Pancreas (tissue), 10 donors: ENCODE measurements at regions not wholly inside any gene's neighbourhood (a gene's known extent, or its start where the extent isn't known, plus 50 kb on each side); places are given as distances from the start of the nearest gene placed in this dataset.

Experiments used
- ATAC-seq, 4 donors: fragments of 200-7000 bp; cut with Tn5 transposase; one replicate each; pipeline versions ENCODE4 v1.8.0 to v1.9.1; 2020; ENCODE audit warnings: mild to moderate bottlenecking in 4 of 4, moderate library complexity in 4 of 4
- DNase-seq, 6 donors: peaks; one replicate each; pipeline ENCODE4 v3.0.0-alpha.2; 2020
- FAIRE-seq: peaks from 2 replicates; lab custom pipeline; 2012; peaks lifted over from hg19 to GRCh38; lab: Jason Lieb, UNC
- H3K27ac ChIP-seq, 4 donors: fragments of 200-600 bp; sonication (generic); 1 replicate in 3 of 4; 2 replicates in 1 of 4; pipeline versions ENCODE4 v1.5.0 to v1.8.0; 2020
- H3K27me3 ChIP-seq, 4 donors: fragments of 200-600 bp; one replicate each; pipeline ENCODE4 v1.8.0; 2021
- H3K36me3 ChIP-seq, 3 donors: fragments of 200-600 bp; sonication (generic) in 1 of 3; one replicate each; pipeline versions ENCODE4 v1.5.0 to v1.8.0; 2020 to 2021
- H3K4me1 ChIP-seq, 3 donors: fragments of 200-600 bp; one replicate each; pipeline ENCODE4 v1.8.0; 2021
- H3K4me3 ChIP-seq, 4 donors: fragments of 200-600 bp; sonication (generic) in 2 of 4; one replicate each; pipeline versions ENCODE4 v1.5.0 to v1.8.0; 2020 to 2021
- H3K9me3 ChIP-seq, 4 donors: fragments of 200-600 bp; one replicate each; pipeline ENCODE4 v1.8.0; 2021
- WGBS, 2 donors: extraction: QIAGEN DNeasy Blood & Tissue Kit; methylation state at CpG; one replicate each; pipeline ENCODE4 v1.1.7; 2013; 5-methylcytosine and 5-hydroxymethylcytosine counted together
- intact Hi-C, 3 donors: fragments of 100-400 bp; cut with DNase I; formaldehyde crosslinking; loops; one replicate each; pipeline versions ENCODE4 v1.11.1 to v1.14.2; 2022
- TF ChIP-seq, protein P1 (sequence below), 4 donors: fragments of 200-600 bp; sonication (generic) in 3 of 4; IDR thresholded peaks; one replicate each; pipeline versions ENCODE4 v1.5.0 to v1.8.0; 2021; ENCODE audit warnings: antibody characterized with exemption in 4 of 4
- donor health status: healthy with polysubstance abuse.
- donor health status: DM: no; HTN: no; CAD: no; lungs with moderate emphysema.
- donor health status: DM: no; HTN: no; CAD: no.
- donor health status: control.
- donor health status: control.
- donor health status: Bipolar disorder and iron deficiency.
- donor health status: DM: yes; HTN: yes; CAD: no.
- donor health status: DM: no; HTN: no; CAD: no.
- donor health status: DM: no; HTN: no; CAD: no.
- donor health status: DM: yes; HTN: yes; CAD: no.

GRCh38 chr1:38246955-38247952 lies 200.7 kb upstream of the POU3F1 start:
- no peaks in the 10 kb centered on the region for H3K27me3 ChIP-seq
- FAIRE-seq (no peak), DNase-seq (no peak), ATAC-seq (no peak)
- H3K36me3 ChIP-seq, result no peaks in the 10 kb centered on the region
- no peak overlapping the region for H3K27ac ChIP-seq
- H3K4me1 ChIP-seq, result no peaks in the 10 kb centered on the region
- TF ChIP-seq, protein P1, sequence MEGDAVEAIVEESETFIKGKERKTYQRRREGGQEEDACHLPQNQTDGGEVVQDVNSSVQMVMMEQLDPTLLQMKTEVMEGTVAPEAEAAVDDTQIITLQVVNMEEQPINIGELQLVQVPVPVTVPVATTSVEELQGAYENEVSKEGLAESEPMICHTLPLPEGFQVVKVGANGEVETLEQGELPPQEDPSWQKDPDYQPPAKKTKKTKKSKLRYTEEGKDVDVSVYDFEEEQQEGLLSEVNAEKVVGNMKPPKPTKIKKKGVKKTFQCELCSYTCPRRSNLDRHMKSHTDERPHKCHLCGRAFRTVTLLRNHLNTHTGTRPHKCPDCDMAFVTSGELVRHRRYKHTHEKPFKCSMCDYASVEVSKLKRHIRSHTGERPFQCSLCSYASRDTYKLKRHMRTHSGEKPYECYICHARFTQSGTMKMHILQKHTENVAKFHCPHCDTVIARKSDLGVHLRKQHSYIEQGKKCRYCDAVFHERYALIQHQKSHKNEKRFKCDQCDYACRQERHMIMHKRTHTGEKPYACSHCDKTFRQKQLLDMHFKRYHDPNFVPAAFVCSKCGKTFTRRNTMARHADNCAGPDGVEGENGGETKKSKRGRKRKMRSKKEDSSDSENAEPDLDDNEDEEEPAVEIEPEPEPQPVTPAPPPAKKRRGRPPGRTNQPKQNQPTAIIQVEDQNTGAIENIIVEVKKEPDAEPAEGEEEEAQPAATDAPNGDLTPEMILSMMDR (IDR thresholded peaks at IDR 0.05), result no peak
- no peak overlapping the region for H3K4me3 ChIP-seq
- intact Hi-C loops, result no loop called here
- no peaks in the 10 kb centered on the region for H3K9me3 ChIP-seq
- WGBS, 2 donors, result 56% methylated on average over 24 of the region's 24 CpGs

GRCh38 chr1:38244218-38244845 lies 197.7 kb upstream of the POU3F1 start:
- WGBS, 2 donors, result 59 to 63% methylated on average over 14 of the region's 14 CpGs
- H3K27me3 ChIP-seq, result no peaks in the 10 kb centered on the region
- no peaks in the 10 kb centered on the region for H3K36me3 ChIP-seq
- H3K9me3 ChIP-seq, result no peaks in the 10 kb centered on the region
- no peak overlapping the region for H3K4me3 ChIP-seq
- FAIRE-seq (no peak), DNase-seq (no peak), ATAC-seq (no peak)
- H3K27ac ChIP-seq, result no peak overlapping the region
- TF ChIP-seq, protein P1 (IDR thresholded peaks at IDR 0.05), result no peak
- no peaks in the 10 kb centered on the region for H3K4me1 ChIP-seq
- intact Hi-C loops, result no loop called here

- Histone ChIP-seq H3K4me1 (no peaks in the 10 kb centered on the region), H3K9me3 (no peaks in the 10 kb centered on the region), H3K27me3 (no peaks in the 10 kb centered on the region), H3K27ac (no peak overlapping the region), H3K36me3 (no peaks in the 10 kb centered on the region), H3K4me3 (no peak overlapping the region)
- TF ChIP-seq, protein P1 (IDR thresholded peaks at IDR 0.05), result no peak
- no peak for ATAC-seq
- 65 to 69% methylated on average over 6 of the region's 6 CpGs for WGBS, 2 donors
- intact Hi-C loops, result no loop called here
- no peak for DNase-seq
- FAIRE-seq, result no peak
Measured at GRCh38 chr1:38243106-38243505, 196.5 kb upstream of the POU3F1 start.

DNA sequence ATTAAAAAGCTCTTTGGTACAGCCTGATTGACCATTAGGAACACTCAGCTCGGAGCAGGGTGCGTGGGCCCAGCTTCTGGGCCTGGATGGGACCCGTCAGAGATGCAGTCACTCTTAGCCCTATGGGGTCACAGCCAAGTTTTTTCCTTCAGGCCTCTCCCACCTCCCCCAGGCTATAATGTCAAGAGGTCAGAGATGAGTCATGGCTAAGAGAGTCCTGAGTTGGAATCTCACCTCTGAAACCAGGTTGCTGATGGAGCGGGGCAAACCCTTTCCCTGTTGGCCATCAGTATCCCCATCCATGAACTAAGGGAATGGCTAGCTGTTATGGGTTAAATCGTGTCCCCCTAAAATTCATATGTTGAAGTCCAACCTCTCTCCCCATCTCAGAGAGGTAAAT lies 195.9 kb upstream of the POU3F1 start:
- Histone ChIP-seq H3K4me3 (no peak overlapping the region), H3K27me3 (no peaks in the 10 kb centered on the region), H3K4me1 (no peaks in the 10 kb centered on the region), H3K9me3 (no peaks in the 10 kb centered on the region), H3K27ac (no peak overlapping the region), H3K36me3 (no peaks in the 10 kb centered on the region)
- no peak for FAIRE-seq
- no peak for ATAC-seq
- no peak for DNase-seq
- intact Hi-C loops, result no loop called here
- 74 to 77% methylated on average over 5 of the region's 5 CpGs for WGBS, 2 donors
- TF ChIP-seq, protein P1 (IDR thresholded peaks at IDR 0.05), result no peak
